ENCODE measurements at regions not wholly inside any gene's neighbourhood (a gene's known extent, or its start where the extent isn't known, plus 50 kb on each side); places are given as distances from the start of the nearest gene placed in this dataset.
"Not testable (repeated sequence)": the region's sequence is repeated elsewhere in the genome, so short reads cannot be mapped to it uniquely, and the experiment has no call there.

DNA sequence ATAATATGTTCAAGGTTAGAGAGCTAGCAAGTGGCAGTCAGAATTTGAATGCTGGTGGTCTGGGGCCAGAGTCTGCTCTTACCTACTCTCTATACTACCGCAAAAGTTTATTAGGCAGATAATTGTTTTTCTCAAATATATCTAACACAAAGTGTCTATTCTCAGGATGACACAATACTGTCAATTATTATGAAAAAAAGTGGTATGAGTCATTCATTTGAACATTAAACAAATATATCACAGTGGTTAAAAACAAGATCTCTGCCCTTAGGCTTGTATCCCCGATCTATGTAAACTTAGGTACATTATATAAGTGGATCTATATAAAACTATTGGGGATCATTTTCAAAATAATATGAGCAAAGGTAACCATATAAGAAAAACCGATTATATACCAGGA, 354.9 kb downstream of the CETN3 start:
- DNase-seq: no peak

GRCh38 chr5:90051756-90052155, 357.8 kb downstream of the CETN3 start:
- DNase-seq: no peak

GRCh38 chr5:90050103-90050502, 359.5 kb downstream of the CETN3 start:
- DNase-seq: no peak

DNA sequence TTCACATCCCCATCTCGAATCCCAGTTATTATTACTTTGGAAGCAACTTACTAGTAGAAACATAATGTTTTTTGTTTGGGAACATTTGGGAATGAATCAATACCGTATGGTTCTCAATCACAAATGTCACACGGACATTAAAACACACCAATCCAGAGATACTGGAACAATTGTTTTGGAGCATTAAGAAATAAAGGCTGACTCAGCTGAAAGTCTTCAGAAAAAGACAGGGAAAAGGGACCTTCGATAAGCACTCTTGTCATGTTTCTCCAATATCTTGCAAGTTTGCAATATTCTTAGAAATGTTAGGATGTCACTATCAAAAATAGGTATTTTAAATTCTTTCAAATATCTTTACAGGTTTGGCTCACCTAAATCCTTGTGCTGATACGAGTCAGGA, 362.4 kb downstream of the CETN3 start:
- DNase-seq: no peak

GRCh38 chr5:90040082-90040481, 369.5 kb downstream of the CETN3 start:
- not testable (repeated sequence) for DNase-seq

DNA sequence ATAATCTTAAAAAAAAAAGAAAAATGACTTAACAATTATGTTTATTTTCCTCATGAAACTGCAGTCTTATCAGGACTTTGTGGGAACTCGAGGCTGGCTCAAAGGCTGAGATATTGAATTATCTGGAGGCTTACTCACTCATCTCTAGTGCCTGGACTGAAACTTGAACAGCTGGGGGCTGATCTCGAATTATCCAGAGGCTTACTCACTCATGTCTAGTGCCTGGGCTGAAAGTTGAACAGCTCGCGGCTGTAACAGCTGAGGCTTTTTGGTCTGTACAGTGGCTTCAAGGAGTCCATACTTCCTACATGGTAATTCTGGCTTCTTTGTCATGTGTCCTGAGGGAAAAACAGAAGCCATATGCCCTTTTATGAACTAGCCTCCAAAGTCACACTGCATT, 371.9 kb downstream of the CETN3 start:
- DNase-seq: no peak

DNA sequence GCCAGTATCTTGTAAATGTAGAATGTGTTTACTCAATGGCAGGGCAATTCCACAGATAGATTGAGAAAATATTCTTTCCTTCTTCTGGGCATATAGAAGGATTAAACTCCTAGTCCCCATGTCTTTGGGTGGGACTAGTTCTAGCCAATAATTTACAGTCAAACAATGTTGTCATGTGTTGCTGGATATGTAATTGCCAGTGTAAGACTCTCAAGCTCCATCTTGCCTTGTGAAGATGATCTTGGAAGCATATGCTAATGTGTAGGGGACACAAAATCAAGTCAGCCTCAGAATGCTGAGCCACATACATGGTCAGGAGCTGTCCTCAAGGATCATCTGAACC, 386.9 kb downstream of the CETN3 start:
- DNase-seq: peak in 1 of 3 experiments; percentile 1

- peak in 2 of 3 experiments; percentile 2 to 60 for DNase-seq
These were observed 387.4 kb downstream of the CETN3 start for GRCh38 chr5:90022002-90022710.

DNA sequence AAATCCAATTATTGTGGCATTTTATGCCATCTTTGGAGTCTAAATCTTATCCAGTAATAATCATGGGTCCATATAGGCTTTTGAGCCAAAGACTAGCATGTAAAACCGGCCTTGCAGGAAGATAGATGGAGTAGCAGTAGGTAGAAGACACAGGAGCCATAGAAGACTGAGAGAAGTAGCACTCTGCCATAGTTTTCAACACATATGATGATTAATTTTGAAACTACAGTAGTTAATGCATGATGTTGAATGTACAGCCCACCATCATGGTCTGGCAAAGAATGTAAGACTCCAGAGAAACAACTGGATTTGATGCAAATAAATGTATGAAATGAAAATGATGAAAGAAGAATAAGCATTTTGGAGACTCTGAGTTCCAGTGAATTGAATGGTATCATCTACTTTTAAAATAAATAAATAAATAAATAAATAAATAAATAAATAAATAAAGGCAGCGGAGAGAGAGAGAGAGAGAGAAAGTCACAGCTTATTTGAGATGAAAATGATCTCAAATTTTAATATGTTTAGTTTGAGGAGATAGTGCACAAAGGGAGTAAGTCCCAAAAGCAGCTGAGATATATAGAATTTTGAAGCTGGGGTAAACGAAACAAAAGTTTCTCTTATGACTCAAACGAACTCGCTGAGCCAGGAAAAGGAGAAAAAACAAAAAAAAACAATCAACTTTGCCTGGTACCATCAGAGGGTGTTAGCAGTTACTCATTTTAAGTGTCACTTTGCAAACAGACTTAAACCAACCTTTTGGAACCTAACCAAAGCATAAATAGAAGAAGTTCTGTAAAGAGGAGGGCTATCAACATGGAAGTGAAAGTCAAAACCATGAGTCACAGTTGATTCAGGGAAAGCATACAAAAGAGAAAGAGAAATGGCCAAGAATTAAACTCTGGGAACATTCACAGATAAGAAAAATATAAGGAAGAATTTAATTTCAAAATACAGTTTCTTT, 388.7 kb downstream of the CETN3 start:
- DNase-seq: no peak

DNA sequence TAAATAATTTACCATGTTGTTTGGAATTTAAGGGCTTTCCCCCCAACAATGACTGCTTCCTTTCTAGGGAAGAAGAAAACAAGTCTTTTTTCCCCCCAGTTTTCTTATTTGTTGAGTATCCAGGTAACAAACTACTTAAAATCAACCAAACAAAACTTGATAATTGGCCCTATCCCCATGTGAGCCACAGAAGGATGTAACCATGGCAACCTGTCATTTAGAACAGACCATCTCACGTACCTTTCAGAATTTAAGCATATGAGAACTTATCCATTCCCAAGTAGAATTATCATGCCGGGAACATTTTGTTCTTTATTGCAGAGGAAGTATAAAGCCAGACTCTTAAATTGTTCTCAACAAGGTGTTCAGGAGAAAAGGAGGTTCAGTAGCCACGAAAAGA, 392.3 kb downstream of the CETN3 start:
- DNase-seq: peak in 2 of 3 experiments; percentile 19 to 73

DNA sequence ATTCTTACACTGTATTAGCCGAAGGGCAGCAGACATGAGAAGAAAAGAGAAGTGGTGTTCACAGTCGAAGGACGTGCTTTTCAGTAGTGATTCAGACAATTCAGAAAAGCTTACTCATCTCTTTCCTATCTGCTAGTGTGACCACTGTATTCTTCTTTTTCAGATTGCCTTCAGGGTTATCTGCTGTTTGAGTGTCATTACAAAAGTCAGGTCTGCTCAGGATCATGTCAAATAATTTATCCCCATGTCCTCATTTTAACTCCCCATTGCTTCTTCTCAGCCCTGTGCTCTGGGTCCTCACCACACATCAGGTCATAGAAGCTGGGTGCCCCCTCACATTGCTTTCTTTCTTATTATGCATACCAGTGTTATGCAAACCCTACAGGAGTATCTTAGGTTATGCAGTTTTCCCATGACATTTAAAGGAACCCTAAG, 394.0 kb downstream of the CETN3 start:
- DNase-seq: no peak

GRCh38 chr5:90014420-90014819, 395.1 kb downstream of the CETN3 start:
- no peak for DNase-seq

- DNase-seq: no peak
These were observed 409.2 kb downstream of the CETN3 start for GRCh38 chr5:90000351-90000750.

DNA sequence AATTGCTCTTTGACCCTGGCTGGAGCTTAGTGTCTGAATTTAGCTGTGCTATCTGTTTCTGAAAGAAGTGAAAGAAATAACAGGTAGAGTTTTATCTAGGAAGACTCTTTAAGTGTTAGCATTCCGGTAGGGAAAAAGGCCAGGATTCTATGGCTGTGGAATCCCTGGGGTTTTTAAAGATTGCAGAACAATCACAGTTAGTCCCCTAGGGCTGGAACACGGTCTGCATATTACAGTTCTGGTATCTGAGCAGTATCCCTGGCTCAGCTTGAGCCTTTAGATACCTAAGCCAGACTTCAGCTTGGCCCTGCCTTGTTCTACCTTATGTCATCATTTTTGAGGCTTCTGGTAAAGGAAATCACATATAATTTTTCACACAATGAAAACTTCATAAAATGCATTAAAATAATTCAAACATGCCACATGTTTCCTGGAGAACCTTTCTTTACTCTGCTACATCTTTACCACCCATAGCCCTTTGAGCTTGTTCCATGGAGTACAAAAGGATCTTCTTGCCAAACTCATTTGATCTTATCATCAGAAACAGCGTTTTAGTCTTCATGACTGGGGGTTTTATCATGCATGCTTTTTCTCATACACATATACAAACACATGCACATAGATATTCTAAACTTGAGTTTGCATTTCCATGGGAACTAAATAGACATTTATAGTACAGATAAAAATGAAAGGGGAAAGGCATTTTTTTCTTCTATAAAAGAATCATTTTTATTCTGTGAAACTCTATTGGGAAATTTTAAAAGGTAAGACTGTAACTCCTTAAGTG, 410.8 kb downstream of the CETN3 start:
- no peak for DNase-seq

- DNase-seq: no peak
These were observed 412.7 kb downstream of the CETN3 start for GRCh38 chr5:89996890-89997289.

- no peak for DNase-seq
These were observed 413.2 kb downstream of the CETN3 start for GRCh38 chr5:89996335-89996734.

GRCh38 chr5:89994266-89994665, 415.3 kb downstream of the CETN3 start:
- DNase-seq: no peak

DNA sequence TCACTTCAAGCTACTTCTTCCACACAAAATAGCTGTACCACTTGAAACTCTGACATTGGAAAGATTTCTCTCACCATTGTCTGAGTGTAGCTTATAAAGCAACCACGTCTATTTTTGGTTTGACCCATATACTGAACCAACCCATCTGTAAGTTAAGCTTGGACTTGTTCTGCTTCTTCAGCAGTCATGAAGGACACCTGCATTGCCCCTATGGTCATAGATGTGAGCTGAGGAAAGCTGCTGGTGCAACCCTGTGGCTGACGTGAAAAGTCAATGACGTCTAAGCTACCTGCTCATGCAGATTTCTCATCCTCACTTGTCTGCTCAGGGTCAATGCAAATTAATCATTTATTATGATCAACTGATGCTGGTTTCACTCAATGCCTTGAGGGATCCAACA, 417.4 kb downstream of the CETN3 start:
- no peak for DNase-seq

DNA sequence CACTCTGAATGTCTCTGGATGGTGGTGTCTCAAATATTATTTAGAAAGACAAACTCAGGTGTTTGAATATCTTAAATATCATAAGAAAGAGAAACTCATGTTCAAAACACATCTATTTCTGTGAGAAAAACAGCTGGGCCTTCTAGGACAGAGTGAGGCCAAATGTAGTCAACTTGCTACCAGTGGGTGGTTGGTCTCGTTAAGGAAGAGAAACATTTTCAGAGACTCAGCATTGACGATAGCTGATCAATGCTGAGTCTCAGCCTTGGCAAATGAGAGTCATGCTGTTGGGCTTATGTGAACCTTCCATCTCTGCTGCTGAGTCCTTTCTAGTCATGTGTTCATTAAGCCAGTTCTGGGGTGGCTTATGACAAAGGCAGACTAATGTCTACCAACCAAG, 418.0 kb downstream of the CETN3 start:
- DNase-seq: no peak

DNA sequence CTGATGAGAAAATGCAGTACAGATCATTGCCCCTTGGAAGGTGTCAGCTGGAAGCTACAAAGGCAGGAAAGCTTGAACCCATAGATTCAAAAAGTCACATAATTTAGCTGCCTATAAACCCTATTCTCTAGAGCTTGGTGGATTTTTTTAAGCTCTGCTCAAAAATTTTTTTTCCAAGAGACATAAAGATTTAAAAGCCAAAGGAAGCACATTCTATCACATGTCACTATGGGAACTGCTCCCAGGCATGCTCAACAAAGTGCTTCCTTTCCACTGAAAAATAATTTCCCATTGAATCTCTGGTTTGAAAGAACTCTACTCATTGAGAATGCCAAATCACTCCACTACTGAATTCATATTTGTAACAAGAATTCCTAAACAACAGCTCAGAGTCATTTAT, 419.8 kb downstream of the CETN3 start:
- no peak for DNase-seq

- DNase-seq: no peak
These were observed 420.4 kb downstream of the CETN3 start for GRCh38 chr5:89988998-89989655.

DNA sequence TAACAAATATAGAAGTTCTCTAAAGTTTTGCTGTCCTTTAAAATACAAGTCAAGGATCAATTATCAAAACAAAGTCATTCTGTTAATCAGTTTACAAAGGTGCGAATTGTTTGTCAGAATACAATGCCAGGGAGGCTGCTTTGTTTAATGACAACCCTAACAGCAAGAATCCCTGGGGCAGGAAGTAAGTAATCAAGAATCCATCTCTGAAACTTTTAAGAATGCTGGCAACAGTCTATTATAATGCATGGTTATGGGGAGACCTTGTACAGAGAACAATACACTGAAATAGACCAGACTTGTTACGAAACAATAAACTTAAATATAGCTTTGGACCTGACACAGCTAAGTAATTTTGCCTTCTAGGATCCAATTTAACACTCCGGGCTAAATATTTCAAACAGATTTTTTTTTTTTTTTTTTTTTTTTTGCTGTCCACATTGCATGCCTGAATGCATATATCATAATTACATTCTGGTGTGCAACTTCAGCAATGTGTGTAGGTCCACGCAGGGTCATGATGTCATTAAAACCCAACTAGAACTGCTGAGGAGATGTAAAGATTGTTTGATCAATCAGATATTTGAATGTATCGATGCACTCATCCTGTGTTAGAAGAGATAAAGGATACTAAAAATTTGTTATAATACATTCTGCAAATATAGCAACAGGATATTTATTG, 421.3 kb downstream of the CETN3 start:
- peak in 1 of 3 experiments; percentile 15 for DNase-seq
